H1 (cell line): ENCODE measurements at regions not wholly inside any gene's neighbourhood (a gene's known extent, or its start where the extent isn't known, plus 50 kb on each side); places are given as distances from the start of the nearest gene placed in this dataset.

Source experiments
- CTCF ChIA-PET: fragments of 300-600 bp; sonication (Branson Sonifier 250); formaldehyde crosslinking; loops from one replicate; lab custom pipeline; 2021; ENCODE audit not compliant: partially characterized antibody; lab: Charles Lee
- POLR2A ChIA-PET: fragments of 300-600 bp; sonication (Branson Sonifier 250); formaldehyde crosslinking; loops from one replicate; lab custom pipeline; 2021; ENCODE audit warnings: inconsistent platforms; ENCODE audit not compliant: partially characterized antibody; lab: Charles Lee
- DNase-seq, 2 experiments: peaks; one replicate each; pipeline versions ENCODE4 v3.0.0 to v3.0.0-alpha.2; 2010 to 2022; ENCODE audit warnings: low spot score in 2 of 2, low read depth in 1 of 2, mixed read lengths in 1 of 2
- FAIRE-seq: peaks from 2 replicates; lab custom pipeline; 2011; peaks lifted over from hg19 to GRCh38; lab: Jason Lieb, UNC
- H2AFZ ChIP-seq: 2 replicates; pipeline ENCODE4 v1.8.1; 2012; ENCODE audit warnings: low read length, inconsistent platforms
- H2AK5ac ChIP-seq: 2 replicates; pipeline ENCODE4 v1.6.1; 2013; ENCODE audit warnings: low read depth, low read length
- H2BK120ac ChIP-seq: replicated peaks from 2 replicates; pipeline ENCODE3; 2013; ENCODE audit warnings: low read depth, low read length, inconsistent platforms
- H2BK12ac ChIP-seq: 2 replicates; pipeline ENCODE4 v1.6.1; 2013; ENCODE audit warnings: low read depth, low read length
- H2BK15ac ChIP-seq: 2 replicates; pipeline ENCODE4 v1.6.1; 2013; ENCODE audit warnings: low read length
- H2BK20ac ChIP-seq: 2 replicates; pipeline ENCODE4 v1.6.1; 2013; ENCODE audit warnings: low read length
- H2BK5ac ChIP-seq: 2 replicates; pipeline ENCODE4 v1.6.1; 2013; ENCODE audit warnings: low read depth, low read length
- H3K14ac ChIP-seq: 2 replicates; pipeline ENCODE4 v1.6.1; 2013; ENCODE audit warnings: inconsistent platforms; ENCODE audit not compliant: insufficient read length
- H3K18ac ChIP-seq: 2 replicates; pipeline ENCODE4 v1.6.1; 2013; ENCODE audit warnings: low read length; ENCODE audit errors: extremely low read depth
- H3K23ac ChIP-seq: 2 replicates; pipeline ENCODE4 v1.6.1; 2013; ENCODE audit warnings: inconsistent platforms; ENCODE audit not compliant: insufficient read length
- H3K23me2 ChIP-seq: 2 replicates; pipeline ENCODE4 v1.6.1; 2013; ENCODE audit warnings: low read depth, low read length
- H3K27ac ChIP-seq: 2 replicates; pipeline ENCODE4 v1.6.1; 2011; ENCODE audit warnings: low read depth, low read length, inconsistent platforms
- H3K27me3 ChIP-seq, 4 experiments: replicated peaks in 1 of 4; 1 replicate in 1 of 4; 2 replicates in 3 of 4; pipeline versions ENCODE4 v1.6.1 to v1.8.1; 2011 to 2013; ENCODE audit warnings: low read length in 3 of 4, mild to moderate bottlenecking in 3 of 4, inconsistent platforms in 2 of 4, mixed read lengths in 2 of 4, moderate library complexity in 1 of 4; ENCODE audit not compliant: control insufficient read depth in 3 of 4, insufficient read depth in 3 of 4; ENCODE audit errors: extremely low read depth in 1 of 4
- H3K36me3 ChIP-seq, 4 experiments: 2 replicates each; pipeline versions ENCODE4 v1.6.1 to v1.8.1; 2011 to 2013; ENCODE audit warnings: mild to moderate bottlenecking in 4 of 4, low read length in 3 of 4, moderate library complexity in 2 of 4, control low read depth in 1 of 4, inconsistent platforms in 1 of 4; ENCODE audit not compliant: insufficient read depth in 4 of 4, control insufficient read depth in 2 of 4
- H3K4ac ChIP-seq: replicated peaks from 2 replicates; pipeline ENCODE3; 2013; ENCODE audit warnings: low read length, low read depth, mixed read lengths, inconsistent platforms; ENCODE audit not compliant: insufficient read length
- H3K4me1 ChIP-seq, 4 experiments: replicated peaks in 1 of 4; 1 replicate in 1 of 4; 2 replicates in 3 of 4; pipeline versions ENCODE4 v1.6.1 to v1.8.1; 2011 to 2013; ENCODE audit warnings: low read length in 3 of 4, inconsistent platforms in 2 of 4, mixed read lengths in 1 of 4; ENCODE audit not compliant: insufficient read depth in 4 of 4, control insufficient read depth in 3 of 4
- H3K4me2 ChIP-seq, 2 experiments: 2 replicates each; pipeline versions ENCODE4 v1.6.1 to v1.8.1; 2011 to 2013; ENCODE audit warnings: low read depth in 2 of 2, low read length in 2 of 2, control low read depth in 1 of 2, inconsistent platforms in 1 of 2, mild to moderate bottlenecking in 1 of 2; ENCODE audit not compliant: insufficient read depth in 1 of 2
- H3K4me3 ChIP-seq, 4 experiments: fragments of 200-600, 300-600 bp in 1 of 4; sonication (generic), shearing (Covaris generic), sonication (Bioruptor Twin) in 1 of 4; 2 replicates each; pipeline versions ENCODE4 v1.5.1 to v1.8.1; 2011 to 2016; ENCODE audit warnings: low read length in 4 of 4, low read depth in 3 of 4, control low read depth in 2 of 4, inconsistent platforms in 2 of 4, mild to moderate bottlenecking in 2 of 4, mixed read lengths in 1 of 4, moderate library complexity in 1 of 4; ENCODE audit not compliant: insufficient read depth in 2 of 4; ENCODE audit errors: extremely low read depth in 1 of 4
- H3K56ac ChIP-seq: replicated peaks from 2 replicates; pipeline ENCODE3; 2013; ENCODE audit warnings: low read depth, mild to moderate bottlenecking, mixed read lengths, low read length, inconsistent platforms; ENCODE audit not compliant: insufficient read length
- H3K79me1 ChIP-seq: 2 replicates; pipeline ENCODE4 v1.6.1; 2013; ENCODE audit warnings: low read depth, low read length, control low read depth
- H3K79me2 ChIP-seq, 2 experiments: 2 replicates each; pipeline versions ENCODE4 v1.6.1 to v1.8.1; 2012 to 2013; ENCODE audit warnings: low read length in 2 of 2, mild to moderate bottlenecking in 2 of 2, inconsistent platforms in 1 of 2; ENCODE audit not compliant: insufficient read depth in 2 of 2, control insufficient read depth in 1 of 2
- H3K9ac ChIP-seq, 4 experiments: replicated peaks in 1 of 4; 1 replicate in 1 of 4; 2 replicates in 3 of 4; pipeline versions ENCODE4 v1.6.1 to v1.8.1; 2011 to 2013; ENCODE audit warnings: low read depth in 3 of 4, low read length in 3 of 4, control low read depth in 2 of 4, mild to moderate bottlenecking in 2 of 4, moderate library complexity in 2 of 4, inconsistent platforms in 1 of 4; ENCODE audit errors: extremely low read depth in 1 of 4
- H3K9me3 ChIP-seq, 2 experiments: 2 replicates each; pipeline versions ENCODE4 v1.6.1 to v1.8.1; 2012 to 2013; ENCODE audit warnings: mild to moderate bottlenecking in 2 of 2, moderate library complexity in 2 of 2, control low read depth in 1 of 2, inconsistent platforms in 1 of 2, low read depth in 1 of 2, low read length in 1 of 2, mixed read lengths in 1 of 2; ENCODE audit not compliant: insufficient read depth in 2 of 2
- H4K20me1 ChIP-seq, 2 experiments: replicated peaks in 1 of 2; 2 replicates each; pipeline versions ENCODE3 to v1.8.1; 2011 to 2013; ENCODE audit warnings: inconsistent platforms in 2 of 2, low read length in 2 of 2, mild to moderate bottlenecking in 1 of 2; ENCODE audit not compliant: insufficient read depth in 2 of 2, control insufficient read depth in 1 of 2
- H4K5ac ChIP-seq: 2 replicates; pipeline ENCODE4 v1.6.1; 2013; ENCODE audit warnings: low read length, low read depth, mixed read lengths, inconsistent platforms; ENCODE audit not compliant: insufficient read length
- H4K8ac ChIP-seq: 2 replicates; pipeline ENCODE4 v1.8.0; 2013; ENCODE audit warnings: mild to moderate bottlenecking, moderate library complexity, low read length, inconsistent platforms; ENCODE audit not compliant: insufficient read depth; ENCODE audit errors: extremely low read depth
- H4K91ac ChIP-seq: replicated peaks from 2 replicates; pipeline ENCODE3; 2013; ENCODE audit warnings: low read length, mixed read lengths, inconsistent platforms; ENCODE audit not compliant: insufficient read length
- CBX5 ChIP-seq: fragments of 300-800, 300-1000 bp; sonication (generic); IDR thresholded peaks from 2 replicates; pipeline ENCODE4 v1.7.1; 2016; ENCODE audit warnings: antibody characterized with exemption, low read length, low read depth
- CBX8 ChIP-seq: fragments of 300-800, 300-1000 bp; sonication (generic); IDR thresholded peaks from 2 replicates; pipeline ENCODE4 v1.7.1; 2016; ENCODE audit warnings: low read depth, low read length, borderline replicate concordance
- CEBPB ChIP-seq: IDR thresholded peaks from 2 replicates; pipeline ENCODE4 v1.6.1; 2012; ENCODE audit warnings: low read depth, low read length
- GABPA ChIP-seq: IDR thresholded peaks from 2 replicates; pipeline ENCODE4 v1.6.1; 2011; ENCODE audit warnings: mild to moderate bottlenecking, low read length, moderate library complexity, borderline replicate concordance; ENCODE audit not compliant: insufficient read depth
- HDAC6 ChIP-seq: IDR thresholded peaks from one replicate; pipeline ENCODE4 v1.7.1; 2012; ENCODE audit warnings: low read depth, mild to moderate bottlenecking, inconsistent platforms, low read length, moderate library complexity
- KDM4A ChIP-seq: IDR thresholded peaks from one replicate; pipeline ENCODE4 v1.7.1; 2012; ENCODE audit warnings: low read depth, mild to moderate bottlenecking, moderate library complexity, low read length, inconsistent platforms; ENCODE audit not compliant: severe bottlenecking
- POU5F1 ChIP-seq: IDR thresholded peaks from 2 replicates; pipeline ENCODE4 v1.6.1; 2011; ENCODE audit warnings: low read depth, mild to moderate bottlenecking, low read length, moderate library complexity
- RNF2 ChIP-seq: fragments of 200-900, 300-1000 bp; sonication (generic); IDR thresholded peaks from 2 replicates; pipeline ENCODE4 v1.7.1; 2016; ENCODE audit warnings: borderline replicate concordance, low read depth, mild to moderate bottlenecking, antibody characterized with exemption, low read length; ENCODE audit not compliant: poor library complexity, severe bottlenecking; ENCODE audit errors: missing control alignments
- RXRA ChIP-seq: IDR thresholded peaks from 2 replicates; pipeline ENCODE4 v1.6.1; 2011; ENCODE audit warnings: low read depth, mild to moderate bottlenecking, low read length, moderate library complexity; ENCODE audit not compliant: insufficient read depth
- SAP30 ChIP-seq: fragments of 300-600 bp; sonication (generic); IDR thresholded peaks from 2 replicates; pipeline ENCODE4 v1.7.1; 2012; ENCODE audit warnings: low read length, moderate library complexity, mild to moderate bottlenecking, inconsistent platforms; ENCODE audit not compliant: insufficient read depth, insufficient replicate concordance
- SIRT6 ChIP-seq: IDR thresholded peaks from one replicate; pipeline ENCODE4 v1.7.1; 2012; ENCODE audit warnings: low read length, inconsistent platforms
- TAF1 ChIP-seq: IDR thresholded peaks from 2 replicates; pipeline ENCODE4 v1.6.1; 2011; ENCODE audit warnings: mild to moderate bottlenecking, low read depth, low read length
- ZNF274 ChIP-seq: IDR thresholded peaks from 2 replicates; pipeline ENCODE4 v1.7.0; 2012; ENCODE audit warnings: low read length, borderline replicate concordance; ENCODE audit errors: extremely low read depth
- WGBS, 2 experiments: shearing (Covaris generic) in 1 of 2; methylation state at CpG; one replicate each; pipeline versions ENCODE4 v1.1.6 to v1.1.7; 2013 to 2015; ENCODE audit warnings: low lambda C conversion rate in 2 of 2, mixed read lengths in 2 of 2, inconsistent platforms in 1 of 2, low coverage in 1 of 2, missing lambda C conversion rate in 1 of 2; ENCODE audit not compliant: insufficient replicate concordance in 2 of 2, insufficient coverage in 1 of 2, insufficient read length in 1 of 2; ENCODE audit errors: extremely low coverage in 1 of 2, missing lambda C conversion rate in 1 of 2; 5-methylcytosine and 5-hydroxymethylcytosine counted together

- H3K27me3 ChIP-seq = no peaks in the 10 kb centered on the region
- H3K9me3 ChIP-seq = no peaks in the 10 kb centered on the region
- H3K4ac ChIP-seq = no peak overlapping the region
- H2BK20ac ChIP-seq = no peak overlapping the region
- POLR2A ChIA-PET = no interaction called here
- H2BK5ac ChIP-seq = no peak overlapping the region
- no peak overlapping the region for H3K14ac ChIP-seq
- no peak for FAIRE-seq
- H3K4me3 ChIP-seq = no peak overlapping the region
- no peak overlapping the region for H3K4me2 ChIP-seq
- CTCF ChIA-PET = interaction anchor here (0.7 to 4.6 kb wide), 3 partner anchors 13 to 1400 kb away, joined by 4 to 26 read pairs (median 17); no protein-coding TSS in a partner anchor
- H3K18ac ChIP-seq = no peak overlapping the region
- H3K27ac ChIP-seq = no peak overlapping the region
- H3K9ac ChIP-seq = no peak overlapping the region
- H3K36me3 ChIP-seq = no peaks in the 10 kb centered on the region
- no peaks in the 10 kb centered on the region for H3K23me2 ChIP-seq
- H4K20me1 ChIP-seq = no peaks in the 10 kb centered on the region
- H3K79me2 ChIP-seq = no peaks in the 10 kb centered on the region
- H3K4me1 ChIP-seq = peaks cover 0 to 7% (median 0%) of the 10 kb centered on the region in 4 experiments; a peak in 1 of 7 replicates
- H4K5ac ChIP-seq = no peak overlapping the region
- no peak overlapping the region for H4K8ac ChIP-seq
- no peak overlapping the region for H2AFZ ChIP-seq
- WGBS, 2 experiments = 100% methylated on average over 1 of the region's 1 CpG; no CpG with 5 or more reads in 1 of the 2 experiments
- no peaks in the 10 kb centered on the region for H3K79me1 ChIP-seq
- H3K23ac ChIP-seq = no peak overlapping the region
- H4K91ac ChIP-seq = no peak overlapping the region
- H2AK5ac ChIP-seq = no peak overlapping the region
- no peak overlapping the region for H2BK15ac ChIP-seq
- H2BK120ac ChIP-seq = no peak overlapping the region
- no peak overlapping the region for H2BK12ac ChIP-seq
- no peak for DNase-seq
- no peak overlapping the region for H3K56ac ChIP-seq
- TF ChIP-seq SIRT6 (no peak), POU5F1 (no peak), RNF2 (no peak), CBX8 (no peak), TAF1 (no peak), KDM4A (no peak), GABPA (no peak), CBX5 (no peak), ZNF274 (no peak), RXRA (no peak), CEBPB (no peak), SAP30 (no peak), HDAC6 (no peak)
Observed at GRCh38 chrX:109843963-109844751, 111.1 kb upstream of the ACSL4 start.
